Progenitor cell of endocrine pancreas (in vitro differentiated cells): ENCODE measurements at regions not wholly inside any gene's neighbourhood (a gene's known extent, or its start where the extent isn't known, plus 50 kb on each side); places are given as distances from the start of the nearest gene placed in this dataset.

Experiments
- DNase-seq: peaks from one replicate; pipeline ENCODE4 v3.0.0; 2021; ENCODE audit warnings: low spot score; ENCODE audit not compliant: unreplicated experiment
- H3K27ac Mint-ChIP-seq: 2 replicates; pipeline ENCODE4 v1.8.0; 2021; ENCODE audit warnings: mild to moderate bottlenecking, moderate library complexity, mixed read lengths
- H3K27me3 Mint-ChIP-seq: 2 replicates; pipeline ENCODE4 v1.8.0; 2021; ENCODE audit warnings: mixed read lengths
- H3K36me3 Mint-ChIP-seq: 2 replicates; pipeline ENCODE4 v1.8.0; 2022; ENCODE audit warnings: mixed read lengths; ENCODE audit not compliant: insufficient read depth
- H3K4me1 Mint-ChIP-seq: 2 replicates; pipeline ENCODE4 v1.8.0; 2021; ENCODE audit warnings: low read depth, mixed read lengths
- H3K4me3 Mint-ChIP-seq: 2 replicates; pipeline ENCODE4 v1.8.0; 2021; ENCODE audit warnings: low read depth, mild to moderate bottlenecking, moderate library complexity, mixed read lengths
- H3K9me3 Mint-ChIP-seq: 2 replicates; pipeline ENCODE4 v1.8.0; 2021; ENCODE audit warnings: low read depth, mixed read lengths
- TF ChIP-seq, protein P1 (sequence below): fragments of 200-600 bp; sonication (generic); IDR thresholded peaks from one replicate; pipeline ENCODE4 v1.5.0; 2021; ENCODE audit warnings: antibody characterized with exemption, mild to moderate bottlenecking; ENCODE audit not compliant: unreplicated experiment

DNA sequence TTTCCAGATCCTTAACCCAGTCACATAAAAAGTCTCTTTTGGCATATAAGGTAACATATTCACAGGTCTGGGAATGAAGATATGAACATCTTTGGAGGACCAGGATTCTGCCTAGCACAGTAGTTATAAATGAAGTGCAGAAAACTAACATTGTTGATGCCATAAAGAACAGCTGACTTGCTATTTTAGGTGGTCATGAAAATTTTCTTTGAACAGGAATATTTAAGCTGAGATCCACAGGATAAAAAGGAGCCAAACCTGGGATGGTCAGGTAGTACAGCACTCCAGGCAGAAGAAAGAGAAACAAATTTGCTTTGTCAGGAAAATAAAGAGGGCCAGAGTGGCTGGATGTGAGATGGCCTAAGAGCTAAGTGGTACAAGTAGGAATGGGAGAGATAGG is 80.0 kb downstream of the CENPW start:
- Mint-ChIP-seq H3K27ac (no peak overlapping the region), H3K36me3 (peaks cover 2% of the 10 kb centered on the region), H3K4me3 (no peak overlapping the region), H3K9me3 (peaks cover 11% of the 10 kb centered on the region), H3K4me1 (no peaks in the 10 kb centered on the region), H3K27me3 (no peaks in the 10 kb centered on the region)
- TF ChIP-seq, protein P1, sequence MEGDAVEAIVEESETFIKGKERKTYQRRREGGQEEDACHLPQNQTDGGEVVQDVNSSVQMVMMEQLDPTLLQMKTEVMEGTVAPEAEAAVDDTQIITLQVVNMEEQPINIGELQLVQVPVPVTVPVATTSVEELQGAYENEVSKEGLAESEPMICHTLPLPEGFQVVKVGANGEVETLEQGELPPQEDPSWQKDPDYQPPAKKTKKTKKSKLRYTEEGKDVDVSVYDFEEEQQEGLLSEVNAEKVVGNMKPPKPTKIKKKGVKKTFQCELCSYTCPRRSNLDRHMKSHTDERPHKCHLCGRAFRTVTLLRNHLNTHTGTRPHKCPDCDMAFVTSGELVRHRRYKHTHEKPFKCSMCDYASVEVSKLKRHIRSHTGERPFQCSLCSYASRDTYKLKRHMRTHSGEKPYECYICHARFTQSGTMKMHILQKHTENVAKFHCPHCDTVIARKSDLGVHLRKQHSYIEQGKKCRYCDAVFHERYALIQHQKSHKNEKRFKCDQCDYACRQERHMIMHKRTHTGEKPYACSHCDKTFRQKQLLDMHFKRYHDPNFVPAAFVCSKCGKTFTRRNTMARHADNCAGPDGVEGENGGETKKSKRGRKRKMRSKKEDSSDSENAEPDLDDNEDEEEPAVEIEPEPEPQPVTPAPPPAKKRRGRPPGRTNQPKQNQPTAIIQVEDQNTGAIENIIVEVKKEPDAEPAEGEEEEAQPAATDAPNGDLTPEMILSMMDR, result no peak
- DNase-seq, result no peak

DNA sequence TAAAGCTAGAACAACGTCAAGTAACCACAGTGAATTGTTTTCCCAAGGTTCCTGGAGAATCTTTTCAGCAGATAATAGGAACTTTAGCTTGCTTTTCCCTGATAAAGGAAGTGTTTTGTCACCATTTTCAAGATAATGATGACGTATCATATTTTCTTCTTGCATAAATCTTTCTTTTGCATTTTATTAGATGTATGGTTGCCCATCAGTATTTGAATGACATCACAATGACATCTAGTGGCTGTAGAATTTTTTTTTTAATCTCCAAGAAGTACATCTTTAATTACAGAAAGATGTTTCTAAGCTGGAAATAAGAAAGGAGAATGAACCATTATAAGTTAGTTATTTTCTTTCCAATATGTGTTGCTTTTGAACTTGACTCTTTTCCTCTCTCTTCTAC is 83.0 kb downstream of the CENPW start:
- no peak overlapping the region for H3K4me3 Mint-ChIP-seq
- DNase-seq, result no peak
- no peaks in the 10 kb centered on the region for H3K4me1 Mint-ChIP-seq
- H3K9me3 Mint-ChIP-seq, result no peaks in the 10 kb centered on the region
- H3K36me3 Mint-ChIP-seq, result no peaks in the 10 kb centered on the region
- H3K27ac Mint-ChIP-seq, result no peak overlapping the region
- H3K27me3 Mint-ChIP-seq, result no peaks in the 10 kb centered on the region
- TF ChIP-seq, protein P1, result no peak

DNA sequence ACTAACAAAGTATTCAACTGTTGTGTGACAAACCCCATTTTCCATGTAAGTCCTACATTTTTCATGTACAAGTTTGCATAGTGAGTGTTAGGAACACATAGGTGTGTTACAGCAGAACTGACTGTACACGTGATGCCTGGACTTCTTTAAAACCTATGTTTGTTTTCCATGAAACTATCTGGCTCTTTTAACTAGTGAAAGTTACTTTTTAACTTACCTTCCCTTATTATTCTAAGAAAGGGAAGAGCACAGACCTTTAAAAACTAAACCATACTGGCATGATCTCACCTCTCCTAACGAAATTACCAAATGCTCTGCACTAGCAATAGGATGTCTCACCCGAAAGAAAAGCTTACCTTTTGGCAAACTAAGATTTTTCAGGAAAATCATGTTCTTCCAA is 87.8 kb downstream of the CENPW start:
- Mint-ChIP-seq H3K4me3 (no peak overlapping the region), H3K27me3 (no peaks in the 10 kb centered on the region), H3K36me3 (no peaks in the 10 kb centered on the region), H3K27ac (no peak overlapping the region), H3K4me1 (no peaks in the 10 kb centered on the region), H3K9me3 (no peaks in the 10 kb centered on the region)
- TF ChIP-seq, protein P1, result no peak
- no peak for DNase-seq

DNA sequence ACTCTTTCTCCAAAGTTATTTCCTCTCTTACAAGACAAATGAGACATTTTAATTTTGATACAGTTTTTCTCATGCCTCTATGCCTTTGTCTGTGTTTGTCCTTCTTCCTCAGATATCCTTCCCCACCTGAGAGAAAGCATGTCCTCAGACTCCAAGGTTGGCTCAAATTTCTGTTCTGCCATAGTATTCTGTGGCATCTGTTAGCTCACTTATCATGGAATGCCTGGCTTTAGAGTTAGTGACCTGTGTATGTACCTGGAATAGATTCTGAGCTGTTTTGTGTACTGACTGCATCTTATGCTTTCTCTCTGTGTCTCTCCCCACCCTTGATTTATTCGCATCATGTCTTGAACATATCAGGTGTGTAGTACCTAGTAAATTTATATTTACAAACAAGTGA is 90.0 kb downstream of the CENPW start:
- no peaks in the 10 kb centered on the region for H3K4me1 Mint-ChIP-seq
- no peaks in the 10 kb centered on the region for H3K27me3 Mint-ChIP-seq
- no peak overlapping the region for H3K4me3 Mint-ChIP-seq

DNA sequence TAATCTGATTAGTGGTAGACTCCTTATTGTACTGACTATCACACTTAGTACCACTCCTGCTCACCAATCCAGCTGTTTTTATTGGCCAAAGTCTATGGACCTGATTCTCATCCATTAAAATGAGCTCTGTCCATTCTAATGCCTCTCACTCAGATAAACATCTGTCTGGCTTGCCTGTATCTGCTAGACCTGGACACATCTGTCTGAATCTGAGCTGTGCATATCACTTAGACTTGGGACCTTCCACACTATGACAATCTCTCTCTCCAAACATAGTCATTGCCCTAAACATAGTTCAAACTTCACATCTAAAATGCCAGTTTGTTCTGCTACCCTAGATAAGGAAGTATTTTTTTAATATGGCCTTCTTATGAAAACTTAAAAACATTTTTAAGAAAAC is 92.6 kb downstream of the CENPW start:
- H3K27ac Mint-ChIP-seq, result no peak overlapping the region
- H3K9me3 Mint-ChIP-seq, result no peaks in the 10 kb centered on the region
- no peak overlapping the region for H3K4me3 Mint-ChIP-seq
- DNase-seq, result no peak
- H3K27me3 Mint-ChIP-seq, result no peaks in the 10 kb centered on the region
- TF ChIP-seq, protein P1, result no peak
- no peaks in the 10 kb centered on the region for H3K36me3 Mint-ChIP-seq
- H3K4me1 Mint-ChIP-seq, result no peaks in the 10 kb centered on the region

More for the DNA sequence above, 90.0 kb downstream of the CENPW start:
- Mint-ChIP-seq H3K9me3 (no peaks in the 10 kb centered on the region), H3K27ac (no peak overlapping the region), H3K36me3 (no peaks in the 10 kb centered on the region)
- TF ChIP-seq, protein P1, result no peak
- DNase-seq, result no peak

DNA sequence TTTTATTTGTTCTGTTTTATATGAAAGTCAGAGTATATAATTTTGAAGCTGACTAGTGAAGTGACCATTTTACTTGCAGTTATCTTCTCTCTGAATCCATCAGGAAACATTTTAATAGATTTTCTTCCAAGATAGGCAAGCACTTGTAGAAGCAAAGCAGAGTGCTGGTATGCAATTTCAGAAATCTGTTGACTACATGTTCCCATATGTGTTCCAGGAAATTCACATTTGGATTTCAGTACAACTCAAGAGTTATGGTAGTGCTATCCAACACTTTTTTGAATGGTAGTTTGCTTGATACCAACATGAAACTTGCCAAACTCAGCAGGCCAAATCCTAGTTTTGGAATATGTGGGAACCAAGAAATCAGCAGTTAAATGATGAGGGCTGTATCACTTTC is 94.0 kb downstream of the CENPW start:
- no peak for DNase-seq
- TF ChIP-seq, protein P1, result no peak
- Mint-ChIP-seq H3K4me1 (no peaks in the 10 kb centered on the region), H3K36me3 (no peaks in the 10 kb centered on the region), H3K27ac (no peak overlapping the region), H3K9me3 (no peaks in the 10 kb centered on the region), H3K4me3 (no peak overlapping the region), H3K27me3 (no peaks in the 10 kb centered on the region)
